HCT116 (cell line): ENCODE measurements at regions not wholly inside any gene's neighbourhood (a gene's known extent, or its start where the extent isn't known, plus 50 kb on each side); places are given as distances from the start of the nearest gene placed in this dataset.

Source experiments
- ATAC-seq: fragments of 200-7000 bp; cut with Tn5 transposase; 2 replicates; pipeline ENCODE4 v1.9.1; 2020; ENCODE audit warnings: mild to moderate bottlenecking, moderate library complexity
- BruUV-seq: library from RNA; stranded (reverse); fragments of 400-500 nt; replicated peaks from 2 replicates; lab custom pipeline; 2021; lab: Mats Ljungman, UMichigan
- CTCF ChIA-PET: fragments of 300-600 bp; sonication (Branson Sonifier 250); formaldehyde crosslinking; loops from one replicate; lab custom pipeline; 2021; ENCODE audit warnings: antibody characterized with exemption; lab: Charles Lee
- POLR2A ChIA-PET: fragments of 300-600, 350-600 bp; sonication (Branson Sonifier 250); formaldehyde crosslinking; loops from one replicate; lab custom pipeline; 2021; ENCODE audit warnings: antibody characterized with exemption; lab: Charles Lee
- RAD21 ChIA-PET, 2 experiments: fragments of 300-600 bp; sonication (Branson Sonifier 250); formaldehyde crosslinking; loops; one replicate each; lab custom pipeline; 2023; ENCODE audit warnings: low total read pairs in 2 of 2; ENCODE audit not compliant: uncharacterized antibody in 2 of 2, unreplicated experiment in 2 of 2, low non-redundant PET in 1 of 2; lab: Charles Lee
- DNase-seq: peaks from one replicate; pipeline ENCODE4 v3.0.0-alpha.2; 2010; ENCODE audit warnings: low read depth, low spot score
- H2AFZ ChIP-seq: fragments of 200-600 bp; shearing (Covaris generic), sonication (generic); 2 replicates; pipeline ENCODE4 v1.6.1; 2017; ENCODE audit warnings: low read depth, mixed run types, mixed read lengths, antibody characterized with exemption, low read length; ENCODE audit not compliant: poor library complexity, severe bottlenecking
- H3K27ac ChIP-seq: 2 replicates; pipeline ENCODE4 v1.5.1; 2012; ENCODE audit warnings: low read depth, low read length
- H3K27me3 ChIP-seq: fragments of 200-600 bp; sonication (generic); 2 replicates; pipeline ENCODE4 v1.6.1; 2016; ENCODE audit warnings: mixed run types, low read length, mixed read lengths; ENCODE audit not compliant: insufficient read depth
- H3K36me3 ChIP-seq, 2 experiments: fragments of 200-500 bp in 1 of 2; fragments of 200-600 bp in 1 of 2; sonication (Bioruptor generic) in 1 of 2; sonication (generic) in 1 of 2; 2 replicates each; pipeline versions ENCODE4 v1.5.1 to v1.6.1; 2014 to 2016; ENCODE audit warnings: low read length in 2 of 2, inconsistent platforms in 1 of 2, mixed read lengths in 1 of 2, mixed run types in 1 of 2; ENCODE audit not compliant: insufficient read depth in 2 of 2, control insufficient read depth in 1 of 2
- H3K4me1 ChIP-seq, 2 experiments: fragments of 200-600 bp in 1 of 2; sonication (generic) in 1 of 2; 2 replicates each; pipeline versions ENCODE4 v1.5.1 to v1.6.1; 2012 to 2017; ENCODE audit warnings: low read length in 2 of 2, inconsistent platforms in 1 of 2, mild to moderate bottlenecking in 1 of 2, mixed read lengths in 1 of 2, mixed run types in 1 of 2, moderate library complexity in 1 of 2; ENCODE audit not compliant: insufficient read depth in 2 of 2, control insufficient read depth in 1 of 2
- H3K4me2 ChIP-seq: fragments of 200-600 bp; sonication (generic); 2 replicates; pipeline ENCODE4 v1.6.1; 2017; ENCODE audit warnings: mixed run types, low read length, mixed read lengths
- H3K4me3 ChIP-seq, 2 experiments: fragments of 200-600 bp in 1 of 2; sonication (generic) in 1 of 2; replicated peaks in 1 of 2; 2 replicates each; pipeline ENCODE4 v1.5.1; 2011 to 2016; ENCODE audit warnings: low read length in 2 of 2, control low read depth in 1 of 2, low read depth in 1 of 2, mild to moderate bottlenecking in 1 of 2, mixed read lengths in 1 of 2, mixed run types in 1 of 2
- H3K79me2 ChIP-seq: fragments of 200-600 bp; sonication (generic); 2 replicates; pipeline ENCODE4 v1.6.1; 2017; ENCODE audit warnings: mild to moderate bottlenecking, mixed run types, low read length, moderate library complexity, mixed read lengths; ENCODE audit not compliant: insufficient read depth
- H3K9ac ChIP-seq: fragments of 200-600 bp; sonication (generic); 2 replicates; pipeline ENCODE4 v1.6.1; 2016; ENCODE audit warnings: low read length, mixed read lengths
- H3K9me2 ChIP-seq: fragments of 200-600 bp; sonication (generic), shearing (Covaris generic); 2 replicates; pipeline ENCODE4 v1.6.1; 2017; ENCODE audit warnings: mixed run types, mild to moderate bottlenecking, moderate library complexity; ENCODE audit not compliant: insufficient read depth
- H3K9me3 ChIP-seq, 2 experiments: fragments of 200-500 bp in 1 of 2; fragments of 200-600 bp in 1 of 2; sonication (Bioruptor generic) in 1 of 2; sonication (generic) in 1 of 2; 2 replicates each; pipeline ENCODE4 v1.6.1; 2014 to 2017; ENCODE audit warnings: low read length in 2 of 2, mixed read lengths in 2 of 2, inconsistent platforms in 1 of 2, low read depth in 1 of 2, mild to moderate bottlenecking in 1 of 2, mixed run types in 1 of 2, moderate library complexity in 1 of 2; ENCODE audit not compliant: control insufficient read depth in 1 of 2, insufficient read depth in 1 of 2
- H4K20me1 ChIP-seq: fragments of 200-600 bp; sonication (generic), shearing (Covaris generic); 2 replicates; pipeline ENCODE4 v1.6.1; 2017; ENCODE audit warnings: mixed run types, mild to moderate bottlenecking, moderate library complexity; ENCODE audit not compliant: insufficient read depth
- EGR1 ChIP-seq: IDR thresholded peaks from 2 replicates; pipeline ENCODE4 v1.6.1; 2012; ENCODE audit warnings: low read depth
- EZH2 ChIP-seq: fragments of 200-600 bp; sonication (generic); IDR thresholded peaks from 2 replicates; pipeline ENCODE4 v1.6.1; 2017; ENCODE audit warnings: antibody characterized with exemption, mixed run types
- EZH2phosphoT487 ChIP-seq: fragments of 200-600 bp; IDR thresholded peaks from 2 replicates; pipeline ENCODE4 v1.6.1; 2018; ENCODE audit warnings: antibody characterized with exemption, borderline replicate concordance
- JUND ChIP-seq: IDR thresholded peaks from 2 replicates; pipeline ENCODE4 v1.6.1; 2012
- POLR2AphosphoS5 ChIP-seq: IDR thresholded peaks from 2 replicates; pipeline ENCODE4 v1.6.1; 2011; ENCODE audit warnings: mild to moderate bottlenecking, low read depth, low read length, moderate library complexity
- SP1 ChIP-seq: IDR thresholded peaks from 2 replicates; pipeline ENCODE4 v1.6.1; 2012; ENCODE audit warnings: low read depth
- SRF ChIP-seq: IDR thresholded peaks from 2 replicates; pipeline ENCODE4 v1.6.1; 2012; ENCODE audit warnings: low read depth
- TCF7L2 ChIP-seq: IDR thresholded peaks from 2 replicates; pipeline ENCODE4 v1.7.0; 2011; ENCODE audit warnings: borderline replicate concordance, inconsistent platforms; ENCODE audit not compliant: insufficient read depth, insufficient read length; ENCODE audit errors: extremely low read depth
- ZFX ChIP-seq: fragments of 450-650 bp; IDR thresholded peaks from 2 replicates; pipeline ENCODE4 v1.6.1; 2017
- intact Hi-C: fragments of 100-400 bp; cut with micrococcal nuclease; formaldehyde crosslinking; loops from 2 replicates; pipeline ENCODE4 v1.10.0; 2022
- TF ChIP-seq, protein P1 (sequence below): IDR thresholded peaks from 2 replicates; pipeline ENCODE4 v1.6.1; 2012; ENCODE audit warnings: low read depth

DNA sequence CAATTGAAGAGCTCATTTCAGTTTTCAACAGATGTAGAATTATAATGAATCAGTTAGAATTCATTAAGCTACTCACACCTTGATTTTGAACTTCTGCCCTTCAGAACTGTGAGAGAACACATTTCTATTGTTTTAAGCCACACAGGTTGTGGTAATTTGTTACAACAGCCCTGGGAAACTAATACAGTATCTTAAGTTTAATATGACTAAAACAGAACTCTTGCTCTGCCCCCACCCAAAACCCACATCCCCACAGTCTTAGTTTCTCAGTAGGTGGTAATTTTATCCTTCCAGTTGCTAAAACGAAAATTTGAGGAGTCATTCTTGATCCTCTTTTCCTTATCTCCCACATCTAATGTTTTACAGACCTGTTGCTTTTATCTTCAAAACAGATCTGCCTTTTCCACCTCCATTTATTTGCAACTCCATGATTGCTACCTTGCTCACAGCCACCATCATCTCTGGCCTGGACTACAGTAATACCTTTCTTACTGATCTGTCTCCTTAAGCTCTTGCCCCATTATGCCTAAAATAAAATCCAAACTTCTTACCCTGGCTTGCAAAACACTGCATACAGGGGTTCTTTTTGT lies 72.8 kb upstream of the NXPH1 start:
- ChIA-PET POLR2A (no interaction called here), CTCF (no interaction called here), RAD21 (no interaction called here)
- H3K9me2 ChIP-seq, result no peaks in the 10 kb centered on the region
- no peaks in the 10 kb centered on the region for H3K27me3 ChIP-seq
- no peak overlapping the region for H3K4me2 ChIP-seq
- H2AFZ ChIP-seq, result no peak overlapping the region
- H3K4me1 ChIP-seq, result no peaks in the 10 kb centered on the region
- H3K9ac ChIP-seq, result no peak overlapping the region
- ATAC-seq, result no peak
- BruUV-seq, result no TSS peak
- no peaks in the 10 kb centered on the region for H3K9me3 ChIP-seq
- no peaks in the 10 kb centered on the region for H3K79me2 ChIP-seq
- intact Hi-C loops, result no loop called here
- no peaks in the 10 kb centered on the region for H3K36me3 ChIP-seq
- H3K27ac ChIP-seq, result no peak overlapping the region
- no peak overlapping the region for H3K4me3 ChIP-seq
- no peak for DNase-seq
- TF ChIP-seq EGR1, result no peak
- TF ChIP-seq TCF7L2, result no peak
- TF ChIP-seq, protein P1, sequence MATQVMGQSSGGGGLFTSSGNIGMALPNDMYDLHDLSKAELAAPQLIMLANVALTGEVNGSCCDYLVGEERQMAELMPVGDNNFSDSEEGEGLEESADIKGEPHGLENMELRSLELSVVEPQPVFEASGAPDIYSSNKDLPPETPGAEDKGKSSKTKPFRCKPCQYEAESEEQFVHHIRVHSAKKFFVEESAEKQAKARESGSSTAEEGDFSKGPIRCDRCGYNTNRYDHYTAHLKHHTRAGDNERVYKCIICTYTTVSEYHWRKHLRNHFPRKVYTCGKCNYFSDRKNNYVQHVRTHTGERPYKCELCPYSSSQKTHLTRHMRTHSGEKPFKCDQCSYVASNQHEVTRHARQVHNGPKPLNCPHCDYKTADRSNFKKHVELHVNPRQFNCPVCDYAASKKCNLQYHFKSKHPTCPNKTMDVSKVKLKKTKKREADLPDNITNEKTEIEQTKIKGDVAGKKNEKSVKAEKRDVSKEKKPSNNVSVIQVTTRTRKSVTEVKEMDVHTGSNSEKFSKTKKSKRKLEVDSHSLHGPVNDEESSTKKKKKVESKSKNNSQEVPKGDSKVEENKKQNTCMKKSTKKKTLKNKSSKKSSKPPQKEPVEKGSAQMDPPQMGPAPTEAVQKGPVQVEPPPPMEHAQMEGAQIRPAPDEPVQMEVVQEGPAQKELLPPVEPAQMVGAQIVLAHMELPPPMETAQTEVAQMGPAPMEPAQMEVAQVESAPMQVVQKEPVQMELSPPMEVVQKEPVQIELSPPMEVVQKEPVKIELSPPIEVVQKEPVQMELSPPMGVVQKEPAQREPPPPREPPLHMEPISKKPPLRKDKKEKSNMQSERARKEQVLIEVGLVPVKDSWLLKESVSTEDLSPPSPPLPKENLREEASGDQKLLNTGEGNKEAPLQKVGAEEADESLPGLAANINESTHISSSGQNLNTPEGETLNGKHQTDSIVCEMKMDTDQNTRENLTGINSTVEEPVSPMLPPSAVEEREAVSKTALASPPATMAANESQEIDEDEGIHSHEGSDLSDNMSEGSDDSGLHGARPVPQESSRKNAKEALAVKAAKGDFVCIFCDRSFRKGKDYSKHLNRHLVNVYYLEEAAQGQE, result no peak
- TF ChIP-seq POLR2AphosphoS5, result no peak
- no peak for TF ChIP-seq ZFX
- TF ChIP-seq JUND, result no peak
- TF ChIP-seq EZH2phosphoT487, result no peak
- no peak for TF ChIP-seq SRF
- no peak for TF ChIP-seq EZH2
- TF ChIP-seq SP1, result no peak
- no peaks in the 10 kb centered on the region for H4K20me1 ChIP-seq
